Right lobe of liver (tissue), 4 donors: ENCODE measurements at regions not wholly inside any gene's neighbourhood (a gene's known extent, or its start where the extent isn't known, plus 50 kb on each side); places are given as distances from the start of the nearest gene placed in this dataset.
"Not testable (repeated sequence)": the region's sequence is repeated elsewhere in the genome, so short reads cannot be mapped to it uniquely, and the experiment has no call there.

Experiments used
- POLR2A ChIP-seq: fragments of 450-650 bp; IDR thresholded peaks from one replicate; pipeline ENCODE4 v1.6.1; 2017; ENCODE audit warnings: antibody characterized with exemption, mild to moderate bottlenecking
- TF ChIP-seq, protein P1 (sequence below), 4 donors: fragments of 200-600 bp in 3 of 4; fragments of 450-650 bp in 1 of 4; IDR thresholded peaks; one replicate each; pipeline versions ENCODE4 v1.5.1 to v1.8.0; 2016 to 2022; ENCODE audit warnings: antibody characterized with exemption in 4 of 4, mild to moderate bottlenecking in 2 of 4
- donor health status: DM: no; HTN: no; CAD: no.
- donor health status: DM: no; HTN: no; CAD: no.
- donor health status: DM: no; HTN: yes; CAD: no.

DNA sequence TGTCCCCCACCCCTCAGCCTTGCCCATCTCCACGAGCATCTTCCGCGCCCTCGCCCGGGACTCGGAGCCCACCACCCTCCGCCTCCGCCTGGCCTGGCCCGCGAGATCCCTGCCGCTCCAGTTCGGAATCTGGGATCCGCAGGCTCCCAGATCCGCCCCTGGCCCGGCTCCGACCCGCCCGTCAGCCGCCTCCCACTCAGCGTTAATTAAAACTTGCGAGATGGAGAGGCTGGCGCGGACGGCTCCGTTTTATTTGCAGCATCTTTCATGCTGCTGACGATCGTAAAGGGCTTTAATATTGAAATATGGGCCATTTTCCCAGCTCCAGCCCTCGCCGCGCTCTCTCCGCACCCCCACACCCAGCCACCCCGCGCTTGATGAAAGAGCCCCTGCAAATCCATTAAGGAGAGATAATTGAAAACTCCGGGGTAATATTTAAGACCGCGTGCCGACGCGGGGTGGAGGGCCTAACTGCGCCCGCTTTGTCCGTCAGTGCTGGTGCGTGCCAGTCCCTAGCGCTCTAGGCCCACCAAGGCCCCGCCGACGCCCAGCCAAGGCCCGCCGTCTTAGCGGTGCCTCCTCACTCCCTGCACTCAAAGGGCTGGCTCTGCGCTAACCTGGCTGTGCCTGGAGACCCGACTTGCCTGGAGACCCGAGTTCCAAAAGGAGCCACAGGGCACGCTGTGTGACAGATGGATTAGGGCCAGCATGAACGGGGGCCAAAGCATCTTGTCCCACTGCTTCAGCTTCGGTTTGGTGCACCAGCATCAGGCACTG is 53.4 kb downstream of the HOXC4 start:
- TF ChIP-seq, protein P1, sequence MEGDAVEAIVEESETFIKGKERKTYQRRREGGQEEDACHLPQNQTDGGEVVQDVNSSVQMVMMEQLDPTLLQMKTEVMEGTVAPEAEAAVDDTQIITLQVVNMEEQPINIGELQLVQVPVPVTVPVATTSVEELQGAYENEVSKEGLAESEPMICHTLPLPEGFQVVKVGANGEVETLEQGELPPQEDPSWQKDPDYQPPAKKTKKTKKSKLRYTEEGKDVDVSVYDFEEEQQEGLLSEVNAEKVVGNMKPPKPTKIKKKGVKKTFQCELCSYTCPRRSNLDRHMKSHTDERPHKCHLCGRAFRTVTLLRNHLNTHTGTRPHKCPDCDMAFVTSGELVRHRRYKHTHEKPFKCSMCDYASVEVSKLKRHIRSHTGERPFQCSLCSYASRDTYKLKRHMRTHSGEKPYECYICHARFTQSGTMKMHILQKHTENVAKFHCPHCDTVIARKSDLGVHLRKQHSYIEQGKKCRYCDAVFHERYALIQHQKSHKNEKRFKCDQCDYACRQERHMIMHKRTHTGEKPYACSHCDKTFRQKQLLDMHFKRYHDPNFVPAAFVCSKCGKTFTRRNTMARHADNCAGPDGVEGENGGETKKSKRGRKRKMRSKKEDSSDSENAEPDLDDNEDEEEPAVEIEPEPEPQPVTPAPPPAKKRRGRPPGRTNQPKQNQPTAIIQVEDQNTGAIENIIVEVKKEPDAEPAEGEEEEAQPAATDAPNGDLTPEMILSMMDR (IDR thresholded peaks at IDR 0.05), result not testable (repeated sequence)
- not testable (repeated sequence) for TF ChIP-seq POLR2A
